GM18517 (cell line): ENCODE measurements at regions not wholly inside any gene's neighbourhood (a gene's known extent, or its start where the extent isn't known, plus 50 kb on each side); places are given as distances from the start of the nearest gene placed in this dataset.
A peak's percentile ranks its signal among the peaks of the same experiment; 100 is the strongest.

ENCODE experiments used
- ATAC-seq: cut with Tn5 transposase; IDR thresholded peaks from one replicate; pipeline ENCODE4 v1.9.1; 2021; ENCODE audit warnings: mild to moderate bottlenecking, moderate library complexity; ENCODE audit not compliant: unreplicated experiment

- ATAC-seq = no peak
These were observed 225.2 kb upstream of the BTG1 start for GRCh38 chr12:92370828-92371227.

DNA sequence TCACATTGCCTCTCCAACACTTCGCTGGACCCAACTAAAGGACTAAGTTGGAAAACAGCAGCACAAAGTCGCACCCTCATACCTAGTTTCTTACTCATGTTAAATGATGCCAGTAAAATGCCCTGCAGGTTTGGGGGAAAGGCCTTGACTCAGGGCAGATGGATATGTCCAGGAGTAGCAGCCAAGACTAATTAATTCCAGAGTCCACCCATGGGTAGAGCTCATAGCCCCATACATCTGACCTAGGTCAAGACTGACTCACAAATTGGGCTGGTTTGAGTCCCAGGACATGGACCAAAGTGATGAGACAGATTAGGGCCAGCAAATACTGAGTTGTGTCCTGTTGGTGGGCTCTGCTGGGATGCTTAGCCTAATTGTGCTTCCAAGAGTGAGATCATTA lies 224.0 kb upstream of the BTG1 start:
- no peak for ATAC-seq

DNA sequence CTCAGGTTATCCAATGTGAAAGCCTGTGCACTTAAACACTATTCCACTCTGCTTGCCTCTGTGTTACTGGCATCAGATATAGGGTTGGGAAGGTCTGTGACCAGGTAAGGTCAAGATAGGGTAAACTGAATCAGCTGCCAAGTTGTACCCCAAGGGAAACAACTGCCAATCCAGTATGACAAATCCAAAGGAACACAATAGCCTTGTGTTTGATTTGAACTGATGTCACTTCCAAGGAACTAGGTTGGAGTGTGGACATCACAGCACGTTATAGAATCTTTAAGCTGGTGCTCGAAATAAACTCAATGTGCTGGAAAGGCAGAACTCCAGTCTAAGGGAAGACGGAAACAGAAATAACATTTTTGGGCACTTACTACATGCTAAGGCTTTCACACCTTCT lies 223.4 kb upstream of the BTG1 start:
- ATAC-seq = no peak

- no peak for ATAC-seq
These were observed 220.2 kb upstream of the BTG1 start for GRCh38 chr12:92365836-92366235.

- peak; percentile 41 for ATAC-seq
These were observed 219.7 kb upstream of the BTG1 start for GRCh38 chr12:92365333-92365732.

DNA sequence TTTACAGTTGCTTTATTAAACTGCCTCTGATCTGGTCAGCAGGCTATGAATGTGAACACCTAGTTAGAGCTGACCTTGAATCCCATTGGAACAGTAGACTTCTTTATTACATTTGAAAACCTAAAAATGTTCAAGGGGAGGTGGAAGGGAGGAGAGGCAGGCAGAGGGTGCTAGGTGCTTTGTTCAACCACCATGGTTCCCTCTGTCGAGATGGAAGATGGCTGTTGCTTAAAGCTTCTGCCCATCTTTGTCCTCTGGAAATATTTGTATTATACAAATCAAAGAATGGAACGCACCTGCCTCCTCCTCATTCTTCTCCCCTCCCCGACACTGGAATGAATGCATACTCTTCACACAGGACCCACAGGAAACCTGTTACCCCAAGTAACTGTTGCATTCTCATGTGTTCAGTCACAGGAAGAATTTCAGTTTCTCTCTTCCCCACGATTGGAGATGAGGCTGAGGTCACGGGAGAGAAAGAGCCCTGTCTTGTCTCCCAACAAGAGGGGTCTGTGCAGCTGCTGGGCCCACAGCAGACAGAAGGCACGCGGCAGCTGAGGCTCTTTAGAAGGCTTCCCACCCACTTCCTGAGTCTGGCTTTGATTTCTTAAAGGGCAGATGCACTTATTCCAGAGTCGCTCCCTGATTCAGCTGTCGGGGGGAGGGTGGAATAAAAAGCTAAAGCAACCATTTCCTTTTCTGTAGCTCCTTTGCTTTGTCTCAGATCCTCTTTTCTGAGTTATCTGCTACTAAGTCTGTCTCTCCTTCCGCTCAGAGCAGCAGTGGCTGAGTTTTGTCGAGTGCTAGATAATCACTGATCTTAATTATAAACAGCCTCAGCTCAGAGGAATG lies 217.9 kb upstream of the BTG1 start:
- peak; percentile 66 for ATAC-seq

DNA sequence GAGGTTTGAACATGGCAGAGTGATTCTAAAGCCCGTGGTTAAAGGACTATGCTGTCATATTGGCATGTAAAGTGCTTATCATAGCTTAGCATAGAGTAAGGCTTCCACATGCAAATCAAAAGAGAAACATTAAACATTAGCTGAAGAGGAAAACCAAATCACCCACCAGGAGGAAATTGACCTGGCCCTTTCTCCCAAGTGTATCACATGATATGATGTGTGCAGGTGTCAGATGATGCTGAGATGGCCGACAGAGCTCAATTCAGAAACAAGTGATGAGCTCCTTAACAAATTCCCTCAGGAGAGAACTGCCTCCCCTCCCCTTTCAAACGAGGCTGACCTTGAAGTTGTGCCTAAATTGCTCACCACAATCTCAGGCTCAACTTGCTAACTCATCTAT lies 217.1 kb upstream of the BTG1 start:
- ATAC-seq = peak; percentile 56

DNA sequence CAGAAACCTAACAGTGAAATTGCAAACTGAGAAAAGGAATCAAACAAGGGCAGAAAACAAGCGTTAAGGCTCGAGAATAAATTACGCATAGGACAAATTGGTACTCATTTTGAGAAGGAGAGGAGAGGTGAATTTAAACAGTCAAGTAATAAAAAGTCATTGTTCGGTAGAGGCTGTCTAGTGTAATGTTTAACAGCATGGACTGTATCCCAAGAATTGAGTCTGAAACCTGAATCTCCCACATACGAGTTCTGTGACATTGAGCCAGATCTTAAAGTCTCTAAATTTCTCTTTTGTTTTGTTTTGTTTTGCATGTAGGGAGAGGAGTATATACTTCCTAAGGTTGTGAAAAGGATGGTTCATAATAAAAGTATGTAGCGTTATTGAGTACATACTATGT lies 216.5 kb upstream of the BTG1 start:
- no peak for ATAC-seq

- ATAC-seq = no peak
These were observed 214.9 kb upstream of the BTG1 start for GRCh38 chr12:92360543-92360942.

GRCh38 chr12:92359581-92360209 lies 214.0 kb upstream of the BTG1 start:
- ATAC-seq = no peak

DNA sequence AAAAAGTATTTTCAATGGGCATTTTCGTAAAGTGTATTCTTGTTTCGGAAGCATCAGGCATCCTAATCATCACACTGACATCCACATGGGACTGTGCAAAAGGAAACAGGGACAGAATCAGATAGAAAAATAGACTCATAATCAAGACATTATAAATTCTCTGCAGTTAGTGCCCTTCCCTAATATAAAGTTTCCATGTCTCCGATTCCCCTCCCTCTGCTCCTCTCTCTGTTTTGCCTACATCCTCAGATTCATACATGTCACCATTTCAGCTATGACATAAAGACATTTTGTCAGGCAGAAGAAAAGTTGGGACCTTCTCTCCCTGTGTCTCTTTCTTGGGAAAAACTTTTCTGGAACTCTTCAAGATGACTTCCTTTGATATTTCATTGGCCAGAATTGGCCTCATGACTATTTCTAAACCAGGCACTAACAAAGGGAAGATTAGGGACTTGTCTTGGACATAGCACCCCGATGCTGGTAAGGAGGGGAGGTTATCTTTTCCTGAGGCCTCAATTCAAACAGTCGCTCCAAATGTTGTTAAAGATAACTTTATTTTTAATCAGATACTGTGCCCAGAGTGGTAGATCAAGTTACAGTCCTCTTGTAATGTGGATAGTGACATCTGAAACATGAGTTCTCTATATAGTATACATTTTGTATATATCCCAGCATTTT lies 212.1 kb upstream of the BTG1 start:
- ATAC-seq = no peak

DNA sequence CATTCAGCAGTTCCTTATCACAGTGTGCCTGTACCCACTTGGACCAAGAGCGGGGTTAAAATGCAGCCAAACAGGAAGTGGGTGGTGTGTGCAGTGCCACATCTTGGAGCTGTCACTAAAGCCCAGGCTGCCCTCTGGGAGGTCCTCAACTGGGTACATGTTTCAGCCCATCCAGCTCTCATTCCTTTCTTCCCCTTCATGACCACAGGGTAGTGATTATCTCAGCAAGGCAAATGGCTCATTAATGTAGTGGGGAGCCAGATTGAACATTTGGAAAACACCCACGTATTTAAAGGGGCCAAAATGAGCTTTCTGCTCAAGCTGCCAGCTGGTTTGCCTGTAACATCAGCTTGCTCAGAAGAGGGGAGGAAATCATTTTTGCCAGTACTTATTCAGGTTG lies 210.8 kb upstream of the BTG1 start:
- ATAC-seq = no peak

DNA sequence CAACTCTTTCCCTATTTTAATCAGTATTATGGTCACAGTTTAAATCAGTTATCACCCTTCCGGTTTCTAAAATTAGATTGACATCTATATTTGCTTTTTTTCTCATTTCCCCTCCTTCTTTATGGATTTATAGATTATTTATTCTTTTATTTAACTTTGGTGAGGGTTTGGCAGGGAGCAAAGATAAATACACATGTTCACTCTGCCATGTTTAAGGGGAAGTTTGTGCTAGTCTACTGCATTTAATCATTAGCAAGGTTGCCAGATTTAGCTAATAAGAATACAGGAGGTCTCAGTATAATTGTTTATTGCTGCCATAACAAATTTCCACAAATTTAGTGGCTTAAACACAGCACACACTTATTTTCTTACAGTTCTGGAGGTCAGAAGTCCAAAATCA lies 204.0 kb upstream of the BTG1 start:
- no peak for ATAC-seq

DNA sequence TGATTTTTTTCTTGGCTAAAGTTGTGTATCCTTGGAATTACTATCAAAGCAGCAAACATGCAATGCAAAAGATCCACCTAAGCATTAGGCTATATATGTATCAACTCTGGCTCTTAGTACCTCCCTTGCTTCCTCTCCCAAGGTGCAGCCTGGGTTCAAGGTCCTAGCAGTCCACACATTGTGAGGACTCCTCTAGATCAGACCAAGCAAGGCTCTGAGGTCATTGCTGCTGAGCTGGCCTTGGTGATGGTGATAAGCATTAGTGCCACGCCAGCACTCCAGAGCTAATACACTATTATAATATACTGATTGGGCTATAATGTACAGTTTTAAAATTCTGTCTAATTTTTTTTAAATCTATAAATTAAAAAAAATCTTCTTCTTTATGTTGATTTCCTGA lies 196.9 kb upstream of the BTG1 start:
- ATAC-seq = no peak

DNA sequence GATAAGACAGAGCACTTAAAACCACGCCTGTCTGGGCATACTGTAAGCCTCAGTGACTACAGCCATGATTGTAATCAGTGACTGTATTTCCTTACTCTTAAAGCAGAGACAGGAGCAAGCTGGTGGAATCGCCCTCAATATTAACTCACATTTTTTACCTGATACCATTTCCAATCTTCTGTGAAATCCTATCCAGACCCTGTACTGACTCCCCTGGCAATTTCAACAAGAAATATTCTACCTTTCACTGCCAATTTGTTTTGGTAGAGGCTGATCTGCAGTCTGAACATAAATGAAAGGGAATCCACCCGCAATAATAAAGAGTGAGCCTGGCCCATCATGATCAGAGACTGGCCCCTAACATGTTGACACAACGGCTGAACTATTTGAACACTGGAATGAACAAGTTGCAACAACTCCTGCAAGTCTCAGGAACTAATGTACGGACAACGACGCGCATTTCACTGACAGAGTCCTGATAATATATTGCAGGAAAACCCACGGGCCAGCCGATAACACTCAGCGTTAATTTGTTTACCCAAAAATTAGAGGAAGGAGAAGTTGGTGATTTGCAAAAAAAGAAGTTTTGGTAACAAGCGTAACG lies 195.5 kb upstream of the BTG1 start:
- no peak for ATAC-seq

DNA sequence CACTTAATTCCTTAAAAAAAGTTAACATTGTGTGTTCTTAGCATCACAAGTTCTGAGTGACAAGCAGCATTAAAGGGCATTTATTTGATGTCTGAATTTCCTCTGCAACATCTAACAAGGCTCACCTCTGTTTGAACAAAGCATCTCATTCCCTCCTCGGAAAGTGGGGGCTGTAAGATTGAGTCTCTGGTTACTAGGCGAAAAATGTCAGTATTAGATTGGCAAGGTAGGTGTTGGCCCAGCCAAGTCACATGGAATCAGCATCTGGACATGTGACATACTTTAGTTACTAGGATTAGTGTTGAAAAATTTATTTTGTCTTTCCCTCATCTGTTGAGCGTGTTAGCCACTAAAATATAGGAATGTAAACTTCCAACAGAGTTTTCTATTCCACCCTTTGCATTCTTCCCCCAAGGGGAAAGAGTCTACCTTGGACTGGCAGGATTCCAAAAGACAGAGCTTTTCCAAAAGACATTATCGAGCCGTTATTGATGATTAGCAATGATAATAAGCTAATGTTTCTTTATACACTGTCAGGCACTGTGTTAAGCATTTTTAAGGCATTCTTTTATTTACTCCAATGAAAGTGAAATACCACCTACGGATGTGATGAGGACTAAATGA lies 194.9 kb upstream of the BTG1 start:
- ATAC-seq = no peak

DNA sequence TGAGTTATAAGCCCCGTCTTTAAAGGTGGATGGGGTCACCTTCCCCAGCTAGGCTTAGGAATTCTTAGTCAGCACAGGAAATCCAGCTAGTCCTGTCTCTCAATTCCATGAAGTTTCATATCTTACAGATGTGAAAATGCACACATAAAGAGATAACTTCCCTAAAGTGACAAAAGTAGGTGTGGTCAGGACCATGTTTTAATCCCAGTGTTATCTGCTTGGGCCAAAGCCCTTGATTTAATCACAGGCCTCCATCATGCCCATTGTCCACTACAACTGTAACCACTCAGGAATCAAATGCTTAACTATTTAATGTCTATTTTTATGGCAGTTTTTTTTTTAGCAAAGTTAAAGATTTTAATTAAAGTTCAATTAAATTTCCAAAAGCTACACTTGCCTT lies 194.4 kb upstream of the BTG1 start:
- ATAC-seq = no peak

GRCh38 chr12:92339198-92339821 lies 193.7 kb upstream of the BTG1 start:
- ATAC-seq = no peak

GRCh38 chr12:92338671-92339070 lies 193.0 kb upstream of the BTG1 start:
- no peak for ATAC-seq

GRCh38 chr12:92338102-92338501 lies 192.5 kb upstream of the BTG1 start:
- ATAC-seq = no peak

GRCh38 chr12:92337128-92337527 lies 191.5 kb upstream of the BTG1 start:
- ATAC-seq = no peak
